Loucy (cell line): ENCODE measurements at regions not wholly inside any gene's neighbourhood (a gene's known extent, or its start where the extent isn't known, plus 50 kb on each side); places are given as distances from the start of the nearest gene placed in this dataset.

ENCODE experiments used
- H2AFZ ChIP-seq: fragments of 200-600 bp; sonication (generic); 2 replicates; pipeline ENCODE4 v1.6.0; 2016; ENCODE audit warnings: antibody characterized with exemption, mild to moderate bottlenecking, low read length, moderate library complexity
- H3F3A ChIP-seq: fragments of 200-600 bp; 2 replicates; pipeline ENCODE4 v1.6.0; 2016; ENCODE audit warnings: antibody characterized with exemption, low read depth, mild to moderate bottlenecking
- H3K27me3 ChIP-seq: fragments of 200-600 bp; sonication (generic); 2 replicates; pipeline ENCODE4 v1.6.1; 2014; ENCODE audit warnings: low read length, mild to moderate bottlenecking; ENCODE audit not compliant: insufficient read depth, poor library complexity, severe bottlenecking
- H3K36me3 ChIP-seq: fragments of 200-600 bp; sonication (generic); 2 replicates; pipeline ENCODE4 v1.6.1; 2016; ENCODE audit warnings: low read length; ENCODE audit not compliant: insufficient read depth
- H3K4me1 ChIP-seq: fragments of 200-600 bp; sonication (generic); 2 replicates; pipeline ENCODE4 v1.5.1; 2014; ENCODE audit warnings: low read length, mild to moderate bottlenecking; ENCODE audit not compliant: insufficient read depth, poor library complexity, severe bottlenecking
- H3K4me2 ChIP-seq: fragments of 200-600 bp; sonication (generic); 2 replicates; pipeline ENCODE4 v1.6.0; 2014; ENCODE audit warnings: antibody characterized with exemption, low read length, low read depth, mild to moderate bottlenecking; ENCODE audit not compliant: poor library complexity, severe bottlenecking
- H3K4me3 ChIP-seq: fragments of 200-600 bp; sonication (generic); 2 replicates; pipeline ENCODE4 v1.5.1; 2014; ENCODE audit warnings: low read length, mild to moderate bottlenecking, mixed read lengths; ENCODE audit not compliant: poor library complexity, severe bottlenecking
- H3K79me2 ChIP-seq: fragments of 200-600 bp; sonication (generic); 2 replicates; pipeline ENCODE4 v1.6.1; 2014; ENCODE audit warnings: low read length; ENCODE audit not compliant: insufficient read depth
- H3K9ac ChIP-seq: fragments of 200-600 bp; sonication (generic); 2 replicates; pipeline ENCODE4 v1.6.0; 2014; ENCODE audit warnings: mild to moderate bottlenecking, low read depth, low read length, moderate library complexity; ENCODE audit not compliant: poor library complexity, severe bottlenecking
- H3K9me2 ChIP-seq: fragments of 200-600 bp; sonication (generic); replicated peaks from 2 replicates; pipeline ENCODE4 v1.6.1; 2016; ENCODE audit warnings: low read depth, low read length, mixed read lengths
- H3K9me3 ChIP-seq: fragments of 200-600 bp; sonication (generic); 2 replicates; pipeline ENCODE4 v1.6.1; 2014; ENCODE audit warnings: mild to moderate bottlenecking, antibody characterized with exemption, low read length, low read depth; ENCODE audit not compliant: insufficient read depth
- H4K20me1 ChIP-seq: fragments of 200-600 bp; sonication (generic); 2 replicates; pipeline ENCODE4 v1.6.0; 2014; ENCODE audit warnings: antibody characterized with exemption, low read length, mild to moderate bottlenecking; ENCODE audit not compliant: insufficient read depth, poor library complexity, severe bottlenecking
- CTCF ChIP-seq: fragments of 200-600 bp; sonication (generic); conservative IDR thresholded peaks from 2 replicates; pipeline ENCODE4 v1.5.1; 2014; ENCODE audit warnings: mild to moderate bottlenecking, antibody characterized with exemption, low read length
- EZH2phosphoT487 ChIP-seq: fragments of 200-600 bp; IDR thresholded peaks from 2 replicates; pipeline ENCODE4 v1.6.1; 2018; ENCODE audit warnings: antibody characterized with exemption, mild to moderate bottlenecking, moderate library complexity, borderline replicate concordance

DNA sequence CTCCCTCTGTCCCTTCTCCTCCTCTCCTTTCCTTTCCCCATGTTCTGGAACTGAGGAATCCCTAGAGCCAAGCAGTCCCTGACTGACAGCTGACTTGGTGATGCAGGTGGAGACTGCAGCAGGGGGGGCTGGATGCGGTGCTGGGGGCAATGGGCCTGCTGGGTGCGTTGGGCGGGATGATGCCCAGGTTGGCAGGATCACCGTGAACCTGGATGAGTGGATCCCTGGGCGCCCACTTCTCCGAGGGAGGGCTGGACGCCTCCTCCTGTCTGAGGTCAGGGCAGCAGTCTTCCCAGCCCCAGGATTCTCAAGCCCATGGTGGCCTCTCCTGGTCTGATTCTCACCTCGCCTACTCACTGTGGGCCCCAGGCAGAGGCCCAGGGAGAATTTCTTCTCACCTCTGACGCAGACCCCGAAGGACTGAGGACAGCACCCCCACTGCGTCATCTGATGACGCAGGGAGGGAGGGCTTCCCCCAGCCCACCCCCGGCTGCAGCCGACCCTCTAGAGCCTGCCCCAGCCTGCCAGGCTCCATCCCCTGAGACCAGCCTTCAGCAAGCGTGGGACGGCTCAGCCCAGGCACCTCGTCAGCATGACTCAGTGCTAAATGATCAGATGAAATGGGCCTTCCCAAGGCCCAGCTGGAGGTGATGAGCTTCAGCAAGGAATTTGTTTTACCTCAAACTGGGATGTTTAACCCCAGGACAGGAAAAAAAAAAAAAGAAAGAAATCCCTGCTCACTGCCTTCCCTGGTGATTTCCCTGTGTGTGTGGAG is 188.0 kb upstream of the TNRC6C start:
- H3K4me2 ChIP-seq, result no peak overlapping the region
- no peaks in the 10 kb centered on the region for H3K27me3 ChIP-seq
- no peak overlapping the region for H3K9ac ChIP-seq

DNA sequence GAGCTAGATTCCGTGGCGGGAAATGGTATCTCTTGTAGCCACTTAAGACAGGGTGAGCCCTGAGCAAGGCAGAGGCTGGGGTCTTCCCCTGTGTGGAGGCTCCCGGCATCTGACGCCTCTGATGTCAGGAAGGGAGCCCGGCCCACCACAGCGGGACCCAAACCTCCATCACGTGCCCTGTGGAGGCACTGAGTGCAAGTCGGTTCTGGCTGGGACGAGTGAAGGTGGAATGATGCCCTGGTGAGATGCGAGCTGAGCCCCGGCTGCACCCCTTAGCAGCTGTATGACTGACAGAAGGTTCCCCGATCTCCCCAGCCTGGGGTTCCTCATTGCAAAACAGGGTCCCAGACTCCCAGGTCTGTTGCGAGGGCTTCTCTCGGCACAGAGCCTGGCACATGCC is 187.4 kb upstream of the TNRC6C start:
- H3K27me3 ChIP-seq, result no peaks in the 10 kb centered on the region
- H2AFZ ChIP-seq, result no peak overlapping the region
- H3K4me1 ChIP-seq, result no peaks in the 10 kb centered on the region
- no peaks in the 10 kb centered on the region for H3K79me2 ChIP-seq
- H3K9ac ChIP-seq, result no peak overlapping the region
- no peaks in the 10 kb centered on the region for H3K9me2 ChIP-seq
- no peaks in the 10 kb centered on the region for H3K9me3 ChIP-seq
- H3K4me3 ChIP-seq, result no peak overlapping the region
- H3K4me2 ChIP-seq, result no peak overlapping the region
- no peak for TF ChIP-seq CTCF
- no peak for TF ChIP-seq EZH2phosphoT487
- H4K20me1 ChIP-seq, result no peaks in the 10 kb centered on the region
- H3F3A ChIP-seq, result no peaks in the 10 kb centered on the region
- no peaks in the 10 kb centered on the region for H3K36me3 ChIP-seq

More for the DNA sequence above, 188.0 kb upstream of the TNRC6C start:
- H3K9me3 ChIP-seq, result no peaks in the 10 kb centered on the region
- H4K20me1 ChIP-seq, result no peaks in the 10 kb centered on the region
- no peak overlapping the region for H2AFZ ChIP-seq
- H3K4me3 ChIP-seq, result no peak overlapping the region
- no peak for TF ChIP-seq EZH2phosphoT487
- TF ChIP-seq CTCF, result no peak
- H3F3A ChIP-seq, result no peaks in the 10 kb centered on the region
- no peaks in the 10 kb centered on the region for H3K9me2 ChIP-seq
- H3K36me3 ChIP-seq, result no peaks in the 10 kb centered on the region
- no peaks in the 10 kb centered on the region for H3K4me1 ChIP-seq
- no peaks in the 10 kb centered on the region for H3K79me2 ChIP-seq

DNA sequence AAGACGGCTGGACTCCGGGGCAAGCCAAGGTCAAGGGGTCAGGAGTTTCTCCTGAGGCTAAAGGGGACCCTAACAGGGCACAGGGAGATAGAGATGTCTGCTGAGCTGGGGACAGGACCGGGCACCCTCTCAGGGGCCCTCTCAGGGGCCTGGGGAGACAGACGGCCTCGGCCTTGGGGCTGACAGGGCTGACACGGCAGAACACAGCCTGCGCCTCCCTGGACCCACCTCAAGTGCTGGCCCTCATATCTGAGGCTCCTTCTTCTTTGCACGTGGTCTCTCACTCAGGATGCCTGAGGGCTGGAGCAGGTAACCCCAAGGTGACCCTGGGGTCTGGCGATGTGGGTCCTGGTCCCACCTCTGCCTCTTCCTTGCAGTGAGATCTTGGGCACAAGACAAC is 186.9 kb upstream of the TNRC6C start:
- Histone ChIP-seq H3F3A (no peaks in the 10 kb centered on the region), H2AFZ (no peak overlapping the region), H3K36me3 (no peaks in the 10 kb centered on the region), H4K20me1 (no peaks in the 10 kb centered on the region), H3K4me1 (no peaks in the 10 kb centered on the region), H3K4me2 (no peak overlapping the region), H3K9me2 (no peaks in the 10 kb centered on the region), H3K27me3 (no peaks in the 10 kb centered on the region), H3K79me2 (no peaks in the 10 kb centered on the region), H3K4me3 (no peak overlapping the region), H3K9me3 (no peaks in the 10 kb centered on the region), H3K9ac (no peak overlapping the region)
- TF ChIP-seq EZH2phosphoT487 (no peak), CTCF (no peak)
